ENCODE measurements at regions not wholly inside any gene's neighbourhood (a gene's known extent, or its start where the extent isn't known, plus 50 kb on each side); places are given as distances from the start of the nearest gene placed in this dataset.
"Not testable (repeated sequence)": the region's sequence is repeated elsewhere in the genome, so short reads cannot be mapped to it uniquely, and the experiment has no call there.

GRCh38 chr13:60663788-60664187 is 266.8 kb downstream of the TDRD3 start:
- DNase-seq: no peak

- no peak for DNase-seq
These were observed 265.6 kb downstream of the TDRD3 start for GRCh38 chr13:60662595-60662994.

GRCh38 chr13:60661521-60661920 is 264.5 kb downstream of the TDRD3 start:
- no peak for DNase-seq

GRCh38 chr13:60657586-60657985 is 260.6 kb downstream of the TDRD3 start:
- DNase-seq: not testable (repeated sequence)

- DNase-seq: no peak
These were observed 258.2 kb downstream of the TDRD3 start for GRCh38 chr13:60655256-60655655.

GRCh38 chr13:60654415-60654814 is 257.4 kb downstream of the TDRD3 start:
- peak; percentile 28 for DNase-seq

GRCh38 chr13:60647547-60647946 is 250.5 kb downstream of the TDRD3 start:
- no peak for DNase-seq

- no peak for DNase-seq
These were observed 249.6 kb downstream of the TDRD3 start for GRCh38 chr13:60646620-60647019.

- DNase-seq: no peak
These were observed 248.7 kb downstream of the TDRD3 start for GRCh38 chr13:60645676-60646075.

GRCh38 chr13:60642552-60642951 is 245.5 kb downstream of the TDRD3 start:
- DNase-seq: no peak

GRCh38 chr13:60629158-60629557 is 232.1 kb downstream of the TDRD3 start:
- DNase-seq: no peak

- DNase-seq: peak; percentile 41
These were observed 230.2 kb downstream of the TDRD3 start for GRCh38 chr13:60627071-60627686.

Measured in COR-L47 (cell line).